ENCODE measurements at regions not wholly inside any gene's neighbourhood (a gene's known extent, or its start where the extent isn't known, plus 50 kb on each side); places are given as distances from the start of the nearest gene placed in this dataset.

- no peaks in the 10 kb centered on the region for H3K36me3 ChIP-seq
- DNase-seq = no peak
- H3K9me3 ChIP-seq = no peaks in the 10 kb centered on the region
- in situ Hi-C loops (cut with MboI; ENCODE audit: low pct_ligation_motif_present in 1 of 4, low pct_unique_long_range_greater_than_20kb in 1 of 4, low sequenced_read_pairs in 3 of 4) = no loop called here
- H3K4me1 ChIP-seq = peaks cover 13 to 32% (median 17%) of the 10 kb centered on the region in 4 donors
- 82 to 86% methylated on average over 7 to 9 of the region's 10 CpGs for WGBS, 2 donors (ENCODE audit: low coverage in 1 of 2)
- no peak overlapping the region for H3K4me3 ChIP-seq
- H3K27me3 ChIP-seq = no peaks in the 10 kb centered on the region
- intact Hi-C loops (cut with DNase I; ENCODE audit: low total_unique reads) = no loop called here
- peak overlapping the region; percentile 36 to 61 (median 48) for H3K27ac ChIP-seq
- TF ChIP-seq POLR2AphosphoS5 (IDR thresholded peaks at IDR 0.05) (no peak), CTCF (IDR thresholded peaks at IDR 0.05) (no peak), EP300 (IDR thresholded peaks at IDR 0.05; ENCODE audit: low read depth) (no peak), POLR2A (IDR thresholded peaks at IDR 0.05) (no peak)
Measured at GRCh38 chr15:99443056-99443756, 122.6 kb upstream of the MEF2A start.

GRCh38 chr15:99443768-99444446 lies 121.9 kb upstream of the MEF2A start:
- peaks cover 13 to 29% (median 17%) of the 10 kb centered on the region in 4 donors for H3K4me1 ChIP-seq
- in situ Hi-C loops (cut with MboI; ENCODE audit: low pct_ligation_motif_present in 1 of 4, low pct_unique_long_range_greater_than_20kb in 1 of 4, low sequenced_read_pairs in 3 of 4) = no loop called here
- H3K36me3 ChIP-seq = no peaks in the 10 kb centered on the region
- TF ChIP-seq POLR2AphosphoS5 (IDR thresholded peaks at IDR 0.05) (no peak), CTCF (IDR thresholded peaks at IDR 0.05) (no peak), EP300 (IDR thresholded peaks at IDR 0.05; ENCODE audit: low read depth) (no peak), POLR2A (IDR thresholded peaks at IDR 0.05) (no peak)
- H3K4me3 ChIP-seq = no peak overlapping the region
- H3K27ac ChIP-seq = peak overlapping the region in 3 of 4 donors; percentile 1 to 52 (median 43)
- no peak for DNase-seq
- intact Hi-C loops (cut with DNase I; ENCODE audit: low total_unique reads) = no loop called here
- H3K9me3 ChIP-seq = no peaks in the 10 kb centered on the region
- no peaks in the 10 kb centered on the region for H3K27me3 ChIP-seq
- 49 to 78% methylated on average over 4 to 13 of the region's 13 CpGs for WGBS, 2 donors (ENCODE audit: low coverage in 1 of 2)

- H3K36me3 ChIP-seq = no peaks in the 10 kb centered on the region
- H3K4me1 ChIP-seq = peaks cover 13 to 29% (median 17%) of the 10 kb centered on the region in 4 donors
- H3K9me3 ChIP-seq = no peaks in the 10 kb centered on the region
- in situ Hi-C loops (cut with MboI; ENCODE audit: low pct_ligation_motif_present in 1 of 4, low pct_unique_long_range_greater_than_20kb in 1 of 4, low sequenced_read_pairs in 3 of 4) = no loop called here
- H3K27me3 ChIP-seq = no peaks in the 10 kb centered on the region
- no peak overlapping the region for H3K4me3 ChIP-seq
- H3K27ac ChIP-seq = no peak overlapping the region
- DNase-seq = no peak
- TF ChIP-seq POLR2A (IDR thresholded peaks at IDR 0.05) (no peak), CTCF (IDR thresholded peaks at IDR 0.05) (no peak), POLR2AphosphoS5 (IDR thresholded peaks at IDR 0.05) (no peak), EP300 (IDR thresholded peaks at IDR 0.05; ENCODE audit: low read depth) (no peak)
- WGBS, 2 donors (ENCODE audit: low coverage in 1 of 2) = 85 to 100% methylated on average over 4 to 10 of the region's 10 CpGs
- intact Hi-C loops (cut with DNase I; ENCODE audit: low total_unique reads) = no loop called here
Measured at GRCh38 chr15:99445272-99445850, 120.4 kb upstream of the MEF2A start.

All from transverse colon (tissue), 4 donors.